Stimulated activated effector memory CD8-positive, alpha-beta T cell treated with anti-CD3 and anti-CD28 coated beads, Interleukin-12 subunit alpha, Interleukin-12 subunit beta, amount 100 ng/mL, for 72 hours (primary cell): ENCODE measurements at regions not wholly inside any gene's neighbourhood (a gene's known extent, or its start where the extent isn't known, plus 50 kb on each side); places are given as distances from the start of the nearest gene placed in this dataset.
"Not testable (repeated sequence)": the region's sequence is repeated elsewhere in the genome, so short reads cannot be mapped to it uniquely, and the experiment has no call there.

Source experiments
- ATAC-seq: fragments of 150-1000 bp; cut with Tn5 transposase; 2 replicates; pipeline ENCODE4 v1.10.0; 2021
- DNase-seq, 2 donors: peaks; one replicate each; pipeline ENCODE4 v3.0.0; 2021 to 2022; ENCODE audit warnings: low spot score in 2 of 2
- H3K27ac Mint-ChIP-seq: one replicate; pipeline ENCODE4 v1.8.0; 2022; ENCODE audit warnings: mild to moderate bottlenecking, mixed read lengths
- H3K36me3 Mint-ChIP-seq: one replicate; pipeline ENCODE4 v1.8.0; 2022; ENCODE audit warnings: mild to moderate bottlenecking, mixed read lengths
- H3K4me1 Mint-ChIP-seq: one replicate; pipeline ENCODE4 v1.8.0; 2022; ENCODE audit warnings: mixed read lengths
- H3K4me3 Mint-ChIP-seq: one replicate; pipeline ENCODE4 v1.8.0; 2022; ENCODE audit warnings: mild to moderate bottlenecking, mixed read lengths
- H3K9me3 Mint-ChIP-seq: one replicate; pipeline ENCODE4 v1.8.0; 2022; ENCODE audit warnings: mixed read lengths

- DNase-seq (no peak), ATAC-seq (no peak)
- H3K36me3 Mint-ChIP-seq: no peaks in the 10 kb centered on the region
- no peaks in the 10 kb centered on the region for H3K9me3 Mint-ChIP-seq
- H3K4me1 Mint-ChIP-seq: no peaks in the 10 kb centered on the region
- H3K4me3 Mint-ChIP-seq: no peak overlapping the region
- no peak overlapping the region for H3K27ac Mint-ChIP-seq
These were observed 127.5 kb downstream of the TMX1 start for GRCh38 chr14:51367600-51367931.

- Mint-ChIP-seq H3K9me3 (no peaks in the 10 kb centered on the region), H3K36me3 (no peaks in the 10 kb centered on the region), H3K4me3 (no peak overlapping the region), H3K4me1 (no peaks in the 10 kb centered on the region), H3K27ac (no peak overlapping the region)
- DNase-seq: no peak
- no peak for ATAC-seq
These were observed 128.7 kb downstream of the TMX1 start for GRCh38 chr14:51368721-51369163.

- Mint-ChIP-seq H3K4me3 (no peak overlapping the region), H3K36me3 (no peaks in the 10 kb centered on the region), H3K9me3 (no peaks in the 10 kb centered on the region), H3K4me1 (no peaks in the 10 kb centered on the region), H3K27ac (no peak overlapping the region)
- no peak for DNase-seq
- ATAC-seq: no peak
These were observed 129.8 kb downstream of the TMX1 start for GRCh38 chr14:51369814-51370213.

DNA sequence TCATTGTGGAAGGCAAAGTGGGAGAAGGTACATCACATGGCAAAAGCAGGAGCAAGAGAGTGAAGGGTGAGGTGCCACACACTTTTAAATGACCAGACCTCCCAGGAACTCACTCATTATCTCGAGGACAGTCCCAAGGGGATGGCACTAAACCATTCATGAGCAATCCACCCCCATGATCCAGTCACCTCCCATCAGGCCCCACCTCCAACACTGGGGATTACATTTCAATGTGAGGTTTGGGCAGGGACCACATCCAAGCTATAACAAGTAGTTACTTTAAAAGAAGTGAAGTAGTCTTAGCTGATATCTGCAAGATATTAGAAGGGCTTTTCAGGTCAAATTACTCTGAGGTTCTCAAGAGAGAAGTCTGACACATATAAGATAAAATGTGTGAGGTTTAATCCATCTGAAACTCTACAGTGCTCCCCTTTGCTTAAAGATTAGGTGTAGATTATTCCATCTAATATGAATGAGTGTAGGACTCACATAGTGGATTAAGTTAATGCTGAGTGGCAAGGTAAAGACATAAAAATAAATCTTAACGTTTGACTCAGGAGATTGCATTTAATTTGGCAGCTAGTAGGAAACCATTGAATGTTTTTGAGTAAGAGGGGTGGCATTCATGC, 130.8 kb downstream of the TMX1 start:
- H3K27ac Mint-ChIP-seq: no peak overlapping the region
- no peak for DNase-seq

DNA sequence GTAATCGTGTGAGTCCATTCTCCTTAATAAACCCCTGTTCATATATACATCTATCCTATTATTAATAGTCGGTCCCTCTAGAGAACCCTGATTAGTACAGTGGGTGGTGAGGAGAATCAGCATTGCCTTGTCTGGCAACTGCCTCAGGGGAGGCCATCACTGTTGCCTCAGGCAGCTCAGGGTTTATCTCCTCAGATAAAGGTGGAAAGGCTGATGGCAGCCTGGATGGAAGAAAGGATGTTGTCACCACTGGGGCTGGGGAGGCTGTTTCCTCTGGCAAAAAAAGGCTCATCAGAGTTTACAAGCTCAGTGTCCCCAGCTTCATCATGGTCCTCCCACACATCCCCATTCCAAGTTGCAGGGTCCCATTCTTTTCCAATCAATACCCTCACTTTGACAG, 137.1 kb downstream of the TMX1 start:
- H3K36me3 Mint-ChIP-seq, ATAC-seq, DNase-seq, H3K4me3 Mint-ChIP-seq, H3K27ac Mint-ChIP-seq, H3K9me3 Mint-ChIP-seq, H3K4me1 Mint-ChIP-seq: not testable (repeated sequence)

More for the DNA sequence above, 130.8 kb downstream of the TMX1 start:
- no peak overlapping the region for H3K4me3 Mint-ChIP-seq
- ATAC-seq: no peak
- H3K4me1 Mint-ChIP-seq: no peaks in the 10 kb centered on the region
- H3K9me3 Mint-ChIP-seq: no peaks in the 10 kb centered on the region
- H3K36me3 Mint-ChIP-seq: no peaks in the 10 kb centered on the region

DNA sequence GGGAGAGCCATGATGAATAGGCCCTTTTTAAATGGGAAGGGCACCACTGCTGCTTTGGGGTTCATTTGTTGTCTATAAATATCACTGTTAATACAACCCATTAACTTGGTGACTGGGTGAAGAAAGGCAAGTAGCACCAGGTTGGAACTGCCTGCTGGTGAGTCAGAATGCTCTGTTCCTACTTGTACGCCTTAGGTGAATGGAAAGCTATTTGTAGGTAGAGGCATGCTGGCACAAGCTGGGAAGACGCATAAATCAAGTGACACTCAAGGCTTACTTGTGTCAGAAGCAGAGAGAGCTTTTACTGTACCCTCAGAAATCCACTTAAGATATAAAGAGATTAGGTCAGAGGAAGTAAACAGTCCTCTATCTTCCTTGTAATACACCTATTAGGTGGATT, 142.5 kb downstream of the TMX1 start:
- no peaks in the 10 kb centered on the region for H3K36me3 Mint-ChIP-seq
- DNase-seq: no peak
- no peak overlapping the region for H3K4me3 Mint-ChIP-seq
- H3K9me3 Mint-ChIP-seq: no peaks in the 10 kb centered on the region
- no peak for ATAC-seq
- no peak overlapping the region for H3K27ac Mint-ChIP-seq
- no peaks in the 10 kb centered on the region for H3K4me1 Mint-ChIP-seq

GRCh38 chr14:51386411-51386810, 146.4 kb downstream of the TMX1 start:
- Mint-ChIP-seq H3K27ac (no peak overlapping the region), H3K4me1 (no peaks in the 10 kb centered on the region), H3K4me3 (no peak overlapping the region), H3K9me3 (peaks cover 2% of the 10 kb centered on the region), H3K36me3 (no peaks in the 10 kb centered on the region)
- no peak for DNase-seq
- no peak for ATAC-seq

DNA sequence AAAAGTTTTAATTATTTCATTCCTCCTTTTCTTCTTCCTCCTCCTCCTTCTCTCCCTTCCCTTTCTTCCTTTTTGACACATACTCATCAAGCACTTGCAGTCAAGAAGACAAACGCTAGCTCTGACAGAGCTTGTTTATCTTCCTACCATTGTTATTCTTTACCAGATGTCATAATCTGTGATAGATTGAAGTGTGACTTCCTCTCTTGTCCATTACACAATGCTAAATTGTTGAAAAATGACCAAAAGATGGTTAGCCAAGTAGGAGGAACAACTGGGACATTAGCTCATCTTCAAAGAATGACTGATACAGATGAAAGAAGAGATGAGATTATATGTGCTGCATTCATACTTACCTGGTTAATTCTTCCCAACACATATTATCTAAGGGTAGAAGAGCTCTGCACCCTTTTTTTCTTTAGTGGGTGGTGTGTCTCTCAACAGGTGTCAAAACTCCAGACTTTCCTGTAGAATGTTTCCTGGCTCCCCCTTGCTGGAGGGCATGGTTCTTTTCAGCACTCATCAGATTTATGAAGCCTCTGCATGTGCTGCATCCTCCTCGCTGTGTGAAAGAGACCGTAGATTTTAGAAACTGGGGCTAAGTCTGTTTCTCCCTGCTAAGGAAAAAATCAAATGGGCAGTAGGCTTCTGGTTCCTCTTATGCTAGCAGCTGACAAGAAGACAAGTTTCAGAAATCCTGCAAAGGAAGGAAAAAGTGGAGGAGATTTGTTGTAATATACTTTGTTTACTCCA, 147.1 kb downstream of the TMX1 start:
- no peak overlapping the region for H3K27ac Mint-ChIP-seq
- H3K9me3 Mint-ChIP-seq: peaks cover 2% of the 10 kb centered on the region
- no peaks in the 10 kb centered on the region for H3K4me1 Mint-ChIP-seq
- no peak for ATAC-seq
- DNase-seq: no peak
- no peak overlapping the region for H3K4me3 Mint-ChIP-seq
- H3K36me3 Mint-ChIP-seq: no peaks in the 10 kb centered on the region

DNA sequence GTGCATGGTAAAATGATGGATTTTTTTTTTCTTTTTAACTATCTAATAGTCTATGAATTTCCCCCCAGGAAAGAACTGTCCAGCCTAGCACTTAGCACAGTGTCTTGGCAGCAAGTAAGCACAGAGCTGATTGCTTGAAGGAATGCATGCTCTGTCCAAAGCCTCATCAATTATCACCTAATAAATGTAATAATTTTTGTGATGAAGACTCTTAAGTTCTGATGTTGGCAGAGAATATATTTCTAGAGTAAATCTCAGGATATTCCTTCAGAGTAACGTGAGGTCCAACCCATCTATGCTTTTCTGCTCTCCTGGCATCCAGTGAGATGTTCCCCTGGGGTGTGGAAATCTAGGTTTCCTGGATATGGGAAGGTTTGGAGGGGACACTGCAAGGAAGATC, 152.4 kb downstream of the TMX1 start:
- Mint-ChIP-seq H3K4me3 (no peak overlapping the region), H3K27ac (no peak overlapping the region), H3K4me1 (no peaks in the 10 kb centered on the region), H3K36me3 (no peaks in the 10 kb centered on the region), H3K9me3 (peaks cover 2% of the 10 kb centered on the region)
- ATAC-seq (no peak), DNase-seq (no peak)

GRCh38 chr14:51394384-51394783, 154.3 kb downstream of the TMX1 start:
- no peaks in the 10 kb centered on the region for H3K4me1 Mint-ChIP-seq
- H3K27ac Mint-ChIP-seq: no peak overlapping the region
- H3K9me3 Mint-ChIP-seq: peaks cover 2% of the 10 kb centered on the region
- H3K36me3 Mint-ChIP-seq: no peaks in the 10 kb centered on the region
- ATAC-seq (no peak), DNase-seq (no peak)
- no peak overlapping the region for H3K4me3 Mint-ChIP-seq

GRCh38 chr14:51394804-51395203, 154.8 kb downstream of the TMX1 start:
- no peaks in the 10 kb centered on the region for H3K36me3 Mint-ChIP-seq
- H3K27ac Mint-ChIP-seq: no peak overlapping the region
- no peak overlapping the region for H3K4me3 Mint-ChIP-seq
- H3K9me3 Mint-ChIP-seq: peaks cover 2% of the 10 kb centered on the region
- H3K4me1 Mint-ChIP-seq: no peaks in the 10 kb centered on the region
- ATAC-seq (no peak), DNase-seq (no peak)

DNA sequence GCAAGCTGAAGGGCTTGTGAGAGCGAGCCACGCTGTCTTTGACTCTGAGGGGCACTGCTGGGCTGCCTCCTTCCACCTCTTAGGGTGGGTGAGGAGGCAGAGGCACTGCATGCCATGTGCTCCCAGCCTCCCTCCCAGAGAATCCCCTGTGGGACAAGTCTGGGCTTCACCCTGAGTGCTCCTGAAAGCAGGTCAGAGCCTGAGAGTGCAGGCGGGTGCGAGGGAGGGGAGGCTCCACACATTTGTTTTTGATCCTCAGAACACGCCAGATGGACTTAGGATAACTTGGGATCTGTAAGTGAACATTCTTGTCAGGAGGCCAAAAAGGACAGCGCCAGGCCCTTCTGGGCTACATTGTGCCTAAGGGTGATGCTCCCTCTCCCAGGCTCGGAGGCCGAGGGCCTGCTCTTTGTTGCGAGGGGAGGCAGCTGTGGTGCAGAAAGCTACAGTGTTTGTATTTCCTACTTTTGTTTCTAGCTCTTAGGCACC, 155.4 kb downstream of the TMX1 start:
- Mint-ChIP-seq H3K9me3 (no peaks in the 10 kb centered on the region), H3K4me1 (no peaks in the 10 kb centered on the region), H3K4me3 (no peak overlapping the region), H3K36me3 (no peaks in the 10 kb centered on the region), H3K27ac (no peak overlapping the region)
- no peak for DNase-seq
- no peak for ATAC-seq

DNA sequence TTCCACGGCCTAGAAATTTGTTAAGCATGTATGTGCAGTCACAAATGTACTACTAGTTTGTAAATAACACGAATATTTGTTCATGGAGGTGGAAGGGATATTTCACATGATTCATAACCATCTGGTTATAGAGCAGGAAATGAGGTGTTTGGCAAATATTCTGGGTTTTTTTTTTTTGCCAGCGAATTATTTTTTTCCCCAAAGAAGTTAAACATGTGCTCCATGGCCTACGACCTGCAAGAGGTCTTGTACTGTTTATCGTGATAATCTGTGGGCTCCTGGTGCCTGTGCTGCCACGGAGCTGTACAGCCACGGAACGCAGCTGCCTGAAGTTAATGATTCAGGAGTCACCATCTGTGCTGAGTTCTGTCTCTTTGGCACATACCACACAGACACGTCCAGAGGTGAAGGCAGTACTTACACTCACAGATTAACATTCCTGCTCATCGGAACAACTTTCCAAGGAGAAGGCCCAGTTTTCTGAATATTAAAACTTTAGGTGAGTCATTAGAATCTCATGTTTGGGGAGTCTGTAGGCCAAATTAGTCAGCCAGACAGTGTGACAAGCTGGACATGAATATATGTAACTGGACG, 156.3 kb downstream of the TMX1 start:
- H3K4me1 Mint-ChIP-seq: no peaks in the 10 kb centered on the region
- DNase-seq (no peak), ATAC-seq (no peak)
- H3K27ac Mint-ChIP-seq: no peak overlapping the region
- no peaks in the 10 kb centered on the region for H3K36me3 Mint-ChIP-seq
- H3K9me3 Mint-ChIP-seq: no peaks in the 10 kb centered on the region
- no peak overlapping the region for H3K4me3 Mint-ChIP-seq

DNA sequence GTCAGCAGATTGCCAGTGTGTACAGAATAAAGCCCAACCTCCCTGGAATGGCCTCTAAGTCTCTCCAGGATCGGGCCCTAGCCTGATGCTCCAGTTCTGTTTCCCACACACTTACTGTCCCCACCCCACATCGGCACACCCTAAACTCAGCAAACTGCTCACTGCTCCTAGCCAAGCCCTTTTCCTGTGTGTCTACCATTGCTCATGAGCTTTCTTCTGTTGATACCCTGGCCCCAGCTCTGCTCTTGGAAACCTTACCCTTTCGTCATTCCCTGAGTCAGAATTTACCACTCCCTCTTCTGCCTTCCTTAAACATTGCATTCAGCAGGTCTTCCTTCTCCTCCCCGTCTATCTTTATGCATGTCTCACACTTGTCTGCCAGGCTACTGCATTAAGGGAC, 158.9 kb downstream of the TMX1 start:
- Mint-ChIP-seq H3K4me3 (no peak overlapping the region), H3K9me3 (no peaks in the 10 kb centered on the region)
- no peak for DNase-seq

GRCh38 chr14:51400139-51400538, 160.1 kb downstream of the TMX1 start:
- no peak for DNase-seq
- Mint-ChIP-seq H3K4me3 (no peak overlapping the region), H3K27ac (no peak overlapping the region), H3K4me1 (no peaks in the 10 kb centered on the region), H3K36me3 (no peaks in the 10 kb centered on the region), H3K9me3 (no peaks in the 10 kb centered on the region)
- no peak for ATAC-seq

More for the DNA sequence above, 158.9 kb downstream of the TMX1 start:
- Mint-ChIP-seq H3K4me1 (no peaks in the 10 kb centered on the region), H3K36me3 (no peaks in the 10 kb centered on the region), H3K27ac (no peak overlapping the region)
- no peak for ATAC-seq

DNA sequence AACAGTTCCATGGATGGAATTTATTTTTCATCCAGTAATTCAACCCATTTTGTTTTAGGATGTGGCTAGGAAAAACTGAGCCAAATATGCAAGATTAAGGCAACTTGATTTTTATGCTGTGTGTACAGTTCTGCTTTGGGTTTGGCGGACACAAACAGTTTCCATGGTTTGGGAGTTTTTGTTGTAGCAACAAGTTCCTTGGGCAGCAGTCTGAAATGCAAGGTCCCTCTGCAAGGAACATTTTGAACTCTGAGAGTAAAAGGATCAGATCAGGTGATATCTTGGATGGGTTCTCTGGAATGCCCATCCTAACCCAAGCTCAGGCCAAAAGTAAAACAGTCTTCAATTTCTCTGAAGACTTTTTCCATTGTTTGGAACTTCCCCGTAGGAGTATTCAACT, 161.2 kb downstream of the TMX1 start:
- no peak overlapping the region for H3K27ac Mint-ChIP-seq
- DNase-seq: no peak

More for the DNA sequence above, 161.2 kb downstream of the TMX1 start:
- Mint-ChIP-seq H3K9me3 (no peaks in the 10 kb centered on the region), H3K36me3 (no peaks in the 10 kb centered on the region), H3K4me3 (no peak overlapping the region), H3K4me1 (no peaks in the 10 kb centered on the region)
- no peak for ATAC-seq
